ENCODE measurements at regions not wholly inside any gene's neighbourhood (a gene's known extent, or its start where the extent isn't known, plus 50 kb on each side); places are given as distances from the start of the nearest gene placed in this dataset.

DNA sequence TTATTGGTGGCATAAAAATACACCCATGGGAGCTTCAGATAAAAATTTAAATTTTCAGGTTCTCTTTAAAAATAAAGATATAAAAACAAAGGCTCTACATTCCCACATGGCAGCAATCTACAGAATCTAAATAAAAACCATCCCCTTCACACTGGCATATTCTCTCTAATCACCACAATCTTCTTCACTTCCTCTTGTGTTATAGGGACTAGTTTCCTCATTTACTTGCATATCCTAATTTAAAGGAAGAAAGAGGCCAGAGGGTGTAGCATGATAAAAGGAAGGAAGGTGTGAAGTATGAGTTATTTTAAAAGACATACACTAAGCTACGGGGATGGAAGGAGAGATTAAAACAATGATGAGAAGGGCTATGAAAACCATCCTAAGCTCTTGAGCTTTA is 390.5 kb downstream of the ZNF608 start:
- Histone ChIP-seq H3K18ac (ENCODE audit: extremely low read depth, low read length) (no peak overlapping the region), H3K27me3 (replicated peaks in 1 of 4; ENCODE audit: control insufficient read depth in 3 of 4, extremely low read depth in 1 of 4, insufficient read depth in 3 of 4, low read length in 3 of 4) (no peaks in the 10 kb centered on the region), H3K27ac (ENCODE audit: low read depth, low read length) (no peak overlapping the region), H2AK5ac (ENCODE audit: low read depth, low read length) (no peak overlapping the region), H3K9ac (replicated peaks in 1 of 4; ENCODE audit: extremely low read depth in 1 of 4, low read depth in 3 of 4, low read length in 3 of 4) (no peak overlapping the region), H2BK20ac (ENCODE audit: low read length) (no peak overlapping the region), H3K79me2 (ENCODE audit: control insufficient read depth in 1 of 2, insufficient read depth in 2 of 2, low read length in 2 of 2) (no peaks in the 10 kb centered on the region), H3K4me3 (ENCODE audit: extremely low read depth in 1 of 4, insufficient read depth in 2 of 4, low read depth in 3 of 4, low read length in 4 of 4) (no peak overlapping the region), H3K36me3 (ENCODE audit: control insufficient read depth in 2 of 4, insufficient read depth in 4 of 4, low read length in 3 of 4) (no peaks in the 10 kb centered on the region), H3K4me1 (replicated peaks in 1 of 4; ENCODE audit: control insufficient read depth in 3 of 4, insufficient read depth in 4 of 4, low read length in 3 of 4) (no peaks in the 10 kb centered on the region; a peak in 1 of 7 replicates), H2BK15ac (ENCODE audit: low read length) (no peak overlapping the region), H3K4ac (replicated peaks; ENCODE audit: insufficient read length, low read depth, low read length) (no peak overlapping the region), H2AFZ (ENCODE audit: low read length) (no peak overlapping the region), H4K91ac (replicated peaks; ENCODE audit: insufficient read length, low read length) (no peak overlapping the region), H4K8ac (ENCODE audit: extremely low read depth, insufficient read depth, low read length) (no peak overlapping the region), H3K4me2 (ENCODE audit: insufficient read depth in 1 of 2, low read depth in 2 of 2, low read length in 2 of 2) (no peak overlapping the region), H4K5ac (ENCODE audit: insufficient read length, low read depth, low read length) (no peak overlapping the region), H2BK5ac (ENCODE audit: low read depth, low read length) (no peak overlapping the region), H3K23me2 (ENCODE audit: low read depth, low read length) (no peaks in the 10 kb centered on the region), H3K14ac (ENCODE audit: insufficient read length) (no peak overlapping the region), H2BK12ac (ENCODE audit: low read depth, low read length) (no peak overlapping the region), H3K79me1 (ENCODE audit: low read depth, low read length) (no peaks in the 10 kb centered on the region), H3K9me3 (ENCODE audit: insufficient read depth in 2 of 2, low read depth in 1 of 2, low read length in 1 of 2) (no peaks in the 10 kb centered on the region), H4K20me1 (replicated peaks in 1 of 2; ENCODE audit: control insufficient read depth in 1 of 2, insufficient read depth in 2 of 2, low read length in 2 of 2) (no peaks in the 10 kb centered on the region), H3K56ac (replicated peaks; ENCODE audit: insufficient read length, low read depth, low read length) (no peak overlapping the region), H3K23ac (ENCODE audit: insufficient read length) (no peak overlapping the region), H2BK120ac (replicated peaks; ENCODE audit: low read depth, low read length) (no peak overlapping the region)
- ChIA-PET POLR2A (ENCODE audit: partially characterized antibody) (interaction anchor here (1.6 kb wide), 1 partner anchor 10 kb away, joined by 3 read pairs; no protein-coding TSS in a partner anchor), CTCF (ENCODE audit: partially characterized antibody) (interaction anchor here (0.6 kb wide), 1 partner anchor 10 kb away, joined by 3 read pairs; no protein-coding TSS in a partner anchor)
- no peak for FAIRE-seq
- no peak for DNase-seq (ENCODE audit: low read depth in 1 of 2, low spot score in 2 of 2)
- 100% methylated on average over 1 of the region's 1 CpG for WGBS, 2 experiments (ENCODE audit: extremely low coverage in 1 of 2, insufficient coverage in 1 of 2, insufficient read length in 1 of 2, insufficient replicate concordance in 2 of 2, low coverage in 1 of 2, low lambda C conversion rate in 2 of 2, missing lambda C conversion rate in 1 of 2)
- TF ChIP-seq TCF12 (IDR thresholded peaks at IDR 0.05; ENCODE audit: low read depth, low read length), result no peak
- TF ChIP-seq GABPA (IDR thresholded peaks at IDR 0.05; ENCODE audit: borderline replicate concordance, insufficient read depth, low read length), result no peak
- TF ChIP-seq, protein P1, sequence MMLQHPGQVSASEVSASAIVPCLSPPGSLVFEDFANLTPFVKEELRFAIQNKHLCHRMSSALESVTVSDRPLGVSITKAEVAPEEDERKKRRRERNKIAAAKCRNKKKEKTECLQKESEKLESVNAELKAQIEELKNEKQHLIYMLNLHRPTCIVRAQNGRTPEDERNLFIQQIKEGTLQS (IDR thresholded peaks at IDR 0.05; ENCODE audit: insufficient read depth, low read depth, low read length), result no peak
- TF ChIP-seq POLR2AphosphoS5 (IDR thresholded peaks at IDR 0.05; ENCODE audit: low read depth, low read length), result no peak
- TF ChIP-seq EGR1 (IDR thresholded peaks at IDR 0.05; ENCODE audit: borderline replicate concordance, low read depth, low read length), result no peak
- TF ChIP-seq HDAC6 (IDR thresholded peaks at IDR 0.05; ENCODE audit: low read depth, low read length), result no peak
- no peak for TF ChIP-seq JUN (IDR thresholded peaks at IDR 0.05; ENCODE audit: low read depth, low read length)
- TF ChIP-seq CREB1 (IDR thresholded peaks at IDR 0.05), result no peak
- TF ChIP-seq BRCA1 (IDR thresholded peaks at IDR 0.05; ENCODE audit: low read depth, low read length), result no peak
- TF ChIP-seq KDM1A (IDR thresholded peaks at IDR 0.05; ENCODE audit: borderline replicate concordance, low read length), result no peak
- no peak for TF ChIP-seq SIRT6 (IDR thresholded peaks at IDR 0.05; ENCODE audit: low read length)
- TF ChIP-seq NANOG (IDR thresholded peaks at IDR 0.05; ENCODE audit: insufficient read depth, low read depth, low read length, poor library complexity, severe bottlenecking), result no peak
- no peak for TF ChIP-seq CTBP2 (IDR thresholded peaks at IDR 0.05; ENCODE audit: borderline replicate concordance, insufficient read depth, insufficient read length, low read length)

All from H1 (cell line).